ENCODE measurements at regions not wholly inside any gene's neighbourhood (a gene's known extent, or its start where the extent isn't known, plus 50 kb on each side); places are given as distances from the start of the nearest gene placed in this dataset.

GRCh38 chr10:89887830-89888229 is 186.4 kb downstream of the KIF20B start:
- H3K36me3 ChIP-seq (ENCODE audit: control insufficient read depth, insufficient read depth, low read length), result no peaks in the 10 kb centered on the region
- no peak for TF ChIP-seq CTCF (IDR thresholded peaks at IDR 0.05; ENCODE audit: insufficient read depth, low read length, severe bottlenecking)
- DNase-seq (ENCODE audit: low read depth) (no peak), FAIRE-seq (peak; percentile 36)
- no peak overlapping the region for H3K4me3 ChIP-seq (ENCODE audit: low read depth, low read length)
- no peaks in the 10 kb centered on the region for H3K27me3 ChIP-seq (ENCODE audit: control insufficient read depth, insufficient read depth, low read length)

GRCh38 chr10:89888321-89889070 is 187.1 kb downstream of the KIF20B start:
- no peak for TF ChIP-seq CTCF (IDR thresholded peaks at IDR 0.05; ENCODE audit: insufficient read depth, low read length, severe bottlenecking)
- FAIRE-seq, result no peak

GRCh38 chr10:89889606-89890005 is 188.2 kb downstream of the KIF20B start:
- no peaks in the 10 kb centered on the region for H3K27me3 ChIP-seq (ENCODE audit: control insufficient read depth, insufficient read depth, low read length)
- no peak for TF ChIP-seq CTCF (IDR thresholded peaks at IDR 0.05; ENCODE audit: insufficient read depth, low read length, severe bottlenecking)
- DNase-seq (ENCODE audit: low read depth) (no peak), FAIRE-seq (no peak)
- H3K36me3 ChIP-seq (ENCODE audit: control insufficient read depth, insufficient read depth, low read length), result no peaks in the 10 kb centered on the region
- no peak overlapping the region for H3K4me3 ChIP-seq (ENCODE audit: low read depth, low read length)

More at GRCh38 chr10:89888321-89889070, 187.1 kb downstream of the KIF20B start:
- Histone ChIP-seq H3K27me3 (ENCODE audit: control insufficient read depth, insufficient read depth, low read length) (no peaks in the 10 kb centered on the region), H3K36me3 (ENCODE audit: control insufficient read depth, insufficient read depth, low read length) (no peaks in the 10 kb centered on the region), H3K4me3 (ENCODE audit: low read depth, low read length) (no peak overlapping the region)
- DNase-seq (ENCODE audit: low read depth), result peak; percentile 15

GRCh38 chr10:89891006-89891535 is 189.7 kb downstream of the KIF20B start:
- FAIRE-seq (no peak), DNase-seq (ENCODE audit: low read depth) (peak; percentile 61)
- no peak for TF ChIP-seq CTCF (IDR thresholded peaks at IDR 0.05; ENCODE audit: insufficient read depth, low read length, severe bottlenecking)
- Histone ChIP-seq H3K36me3 (ENCODE audit: control insufficient read depth, insufficient read depth, low read length) (no peaks in the 10 kb centered on the region), H3K27me3 (ENCODE audit: control insufficient read depth, insufficient read depth, low read length) (no peaks in the 10 kb centered on the region), H3K4me3 (ENCODE audit: low read depth, low read length) (no peak overlapping the region)

- H3K27me3 ChIP-seq (ENCODE audit: control insufficient read depth, insufficient read depth, low read length), result no peaks in the 10 kb centered on the region
- H3K36me3 ChIP-seq (ENCODE audit: control insufficient read depth, insufficient read depth, low read length), result no peaks in the 10 kb centered on the region
- no peak overlapping the region for H3K4me3 ChIP-seq (ENCODE audit: low read depth, low read length)
- no peak for TF ChIP-seq CTCF (IDR thresholded peaks at IDR 0.05; ENCODE audit: insufficient read depth, low read length, severe bottlenecking)
- DNase-seq (ENCODE audit: low read depth) (no peak), FAIRE-seq (no peak)
Observed at GRCh38 chr10:89894051-89894450, 192.7 kb downstream of the KIF20B start.
